HG02798 (cell line): ENCODE measurements at regions not wholly inside any gene's neighbourhood (a gene's known extent, or its start where the extent isn't known, plus 50 kb on each side); places are given as distances from the start of the nearest gene placed in this dataset.
A peak's percentile ranks its signal among the peaks of the same experiment; 100 is the strongest.

Experiments
- ATAC-seq: cut with Tn5 transposase; IDR thresholded peaks from one replicate; pipeline ENCODE4 v1.9.1; 2021; ENCODE audit warnings: mild to moderate bottlenecking; ENCODE audit not compliant: unreplicated experiment, poor library complexity

GRCh38 chr5:136703706-136704105 is 338.4 kb upstream of the TRPC7 start:
- ATAC-seq, result no peak

- ATAC-seq, result no peak
These were observed 337.7 kb upstream of the TRPC7 start for GRCh38 chr5:136703036-136703435.

GRCh38 chr5:136701191-136701590 is 335.8 kb upstream of the TRPC7 start:
- no peak for ATAC-seq

GRCh38 chr5:136699651-136700050 is 334.3 kb upstream of the TRPC7 start:
- no peak for ATAC-seq

- no peak for ATAC-seq
These were observed 333.6 kb upstream of the TRPC7 start for GRCh38 chr5:136698970-136699369.

GRCh38 chr5:136694258-136694657 is 328.9 kb upstream of the TRPC7 start:
- no peak for ATAC-seq

GRCh38 chr5:136689552-136689951 is 324.2 kb upstream of the TRPC7 start:
- no peak for ATAC-seq

GRCh38 chr5:136686192-136686872 is 321.0 kb upstream of the TRPC7 start:
- no peak for ATAC-seq

- ATAC-seq, result no peak
These were observed 317.6 kb upstream of the TRPC7 start for GRCh38 chr5:136682986-136683385.

GRCh38 chr5:136679233-136679632 is 313.9 kb upstream of the TRPC7 start:
- no peak for ATAC-seq

GRCh38 chr5:136677217-136677616 is 311.9 kb upstream of the TRPC7 start:
- no peak for ATAC-seq

- ATAC-seq, result no peak
These were observed 311.3 kb upstream of the TRPC7 start for GRCh38 chr5:136676685-136677084.

GRCh38 chr5:136675769-136676168 is 310.4 kb upstream of the TRPC7 start:
- ATAC-seq, result no peak

- no peak for ATAC-seq
These were observed 308.8 kb upstream of the TRPC7 start for GRCh38 chr5:136674178-136674577.

- no peak for ATAC-seq
These were observed 302.4 kb upstream of the TRPC7 start for GRCh38 chr5:136667789-136668188.

GRCh38 chr5:136666970-136667620 is 301.8 kb upstream of the TRPC7 start:
- peak; percentile 64 for ATAC-seq

GRCh38 chr5:136665331-136665730 is 300.0 kb upstream of the TRPC7 start:
- ATAC-seq, result no peak

- no peak for ATAC-seq
These were observed 295.7 kb upstream of the TRPC7 start for GRCh38 chr5:136661026-136661425.

GRCh38 chr5:136656811-136657210 is 291.5 kb upstream of the TRPC7 start:
- no peak for ATAC-seq

- ATAC-seq, result no peak
These were observed 290.1 kb upstream of the TRPC7 start for GRCh38 chr5:136655468-136655867.

- no peak for ATAC-seq
These were observed 281.6 kb upstream of the TRPC7 start for GRCh38 chr5:136646915-136647314.

GRCh38 chr5:136642976-136643375 is 277.6 kb upstream of the TRPC7 start:
- no peak for ATAC-seq
